Muscle of leg (tissue), 3 donors: ENCODE measurements at regions not wholly inside any gene's neighbourhood (a gene's known extent, or its start where the extent isn't known, plus 50 kb on each side); places are given as distances from the start of the nearest gene placed in this dataset.

Source experiments
- DNase-seq: peaks from one replicate; pipeline ENCODE4 v3.0.0; 2013
- H3K27ac ChIP-seq: one replicate; pipeline ENCODE4 v1.5.1; 2013; ENCODE audit warnings: mild to moderate bottlenecking, low read length, control low read depth
- H3K27me3 ChIP-seq: one replicate; pipeline ENCODE4 v1.6.1; 2013; ENCODE audit warnings: low read length; ENCODE audit not compliant: control insufficient read depth, insufficient read depth
- H3K36me3 ChIP-seq: one replicate; pipeline ENCODE4 v1.6.1; 2013; ENCODE audit warnings: low read length; ENCODE audit not compliant: control insufficient read depth, insufficient read depth
- H3K4me1 ChIP-seq: one replicate; pipeline ENCODE4 v1.6.1; 2013; ENCODE audit warnings: low read length; ENCODE audit not compliant: control insufficient read depth, insufficient read depth
- H3K4me3 ChIP-seq: one replicate; pipeline ENCODE4 v1.5.1; 2013; ENCODE audit warnings: low read length, control low read depth
- H3K9me3 ChIP-seq: replicated peaks from 2 replicates; pipeline ENCODE4 v1.6.1; 2013; ENCODE audit warnings: low read depth, low read length; ENCODE audit not compliant: control insufficient read depth
- WGBS: methylation state at CpG from one replicate; pipeline ENCODE4 v1.1.5; 2013; ENCODE audit warnings: missing lambda C conversion rate; ENCODE audit not compliant: insufficient coverage; 5-methylcytosine and 5-hydroxymethylcytosine counted together

DNA sequence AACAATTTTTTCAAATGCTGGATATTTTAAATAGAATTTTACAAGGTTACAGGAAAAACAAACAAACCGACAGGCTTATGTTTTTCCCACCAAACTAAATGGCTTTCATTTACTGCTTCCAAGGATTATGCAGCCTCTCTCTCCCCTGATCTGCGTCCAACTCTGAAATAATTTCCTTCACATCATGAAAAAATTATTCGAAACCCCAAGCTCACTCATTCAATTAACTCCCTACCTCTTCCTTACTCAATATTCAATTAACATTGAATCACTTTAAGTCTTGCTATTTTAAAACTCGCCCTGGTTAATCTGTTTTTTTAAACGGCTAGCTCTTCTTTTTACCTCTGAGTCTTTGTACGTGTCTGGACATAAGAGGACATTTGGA is 336.2 kb downstream of the AGTPBP1 start:
- DNase-seq = peak; percentile 22

GRCh38 chr9:85404911-85405565 is 336.7 kb downstream of the AGTPBP1 start:
- Histone ChIP-seq H3K36me3 (no peaks in the 10 kb centered on the region), H3K9me3 (no peaks in the 10 kb centered on the region), H3K27me3 (no peaks in the 10 kb centered on the region), H3K27ac (no peak overlapping the region), H3K4me1 (no peaks in the 10 kb centered on the region), H3K4me3 (no peak overlapping the region)
- DNase-seq = no peak
- WGBS = no CpG with 5 or more reads among the region's 3 CpGs

More for the DNA sequence above, 336.2 kb downstream of the AGTPBP1 start:
- no peaks in the 10 kb centered on the region for H3K9me3 ChIP-seq
- no peaks in the 10 kb centered on the region for H3K36me3 ChIP-seq
- no peaks in the 10 kb centered on the region for H3K4me1 ChIP-seq
- no peak overlapping the region for H3K27ac ChIP-seq
- no peaks in the 10 kb centered on the region for H3K27me3 ChIP-seq
- 74% methylated on average over 4 of the region's 6 CpGs for WGBS
- H3K4me3 ChIP-seq = no peak overlapping the region

GRCh38 chr9:85402551-85402950 is 339.2 kb downstream of the AGTPBP1 start:
- WGBS = 50% methylated on average over 1 of the region's 5 CpGs

GRCh38 chr9:85401998-85402397 is 339.8 kb downstream of the AGTPBP1 start:
- WGBS = no CpG with 5 or more reads among the region's 1 CpG
- no peak overlapping the region for H3K27ac ChIP-seq

More at GRCh38 chr9:85402551-85402950, 339.2 kb downstream of the AGTPBP1 start:
- DNase-seq = no peak
- no peaks in the 10 kb centered on the region for H3K27me3 ChIP-seq
- no peaks in the 10 kb centered on the region for H3K4me1 ChIP-seq
- H3K4me3 ChIP-seq = no peak overlapping the region
- no peak overlapping the region for H3K27ac ChIP-seq
- H3K36me3 ChIP-seq = no peaks in the 10 kb centered on the region
- no peaks in the 10 kb centered on the region for H3K9me3 ChIP-seq

GRCh38 chr9:85397005-85397404 is 344.7 kb downstream of the AGTPBP1 start:
- WGBS = 44% methylated on average over 3 of the region's 6 CpGs
- DNase-seq = no peak
- no peak overlapping the region for H3K4me3 ChIP-seq
- H3K4me1 ChIP-seq = peaks cover 5% of the 10 kb centered on the region
- no peak overlapping the region for H3K27ac ChIP-seq
- H3K27me3 ChIP-seq = no peaks in the 10 kb centered on the region
- H3K36me3 ChIP-seq = no peaks in the 10 kb centered on the region
- H3K9me3 ChIP-seq = no peaks in the 10 kb centered on the region

More at GRCh38 chr9:85401998-85402397, 339.8 kb downstream of the AGTPBP1 start:
- Histone ChIP-seq H3K27me3 (no peaks in the 10 kb centered on the region), H3K36me3 (no peaks in the 10 kb centered on the region), H3K4me1 (no peaks in the 10 kb centered on the region), H3K9me3 (no peaks in the 10 kb centered on the region), H3K4me3 (no peak overlapping the region)
- DNase-seq = no peak

- no peaks in the 10 kb centered on the region for H3K27me3 ChIP-seq
- no peak overlapping the region for H3K27ac ChIP-seq
- H3K9me3 ChIP-seq = no peaks in the 10 kb centered on the region
- no peak overlapping the region for H3K4me3 ChIP-seq
- peaks cover 17% of the 10 kb centered on the region for H3K4me1 ChIP-seq
- no peaks in the 10 kb centered on the region for H3K36me3 ChIP-seq
- no CpG with 5 or more reads among the region's 5 CpGs for WGBS
- peak; percentile 26 for DNase-seq
Observed at GRCh38 chr9:85392260-85392659, 349.5 kb downstream of the AGTPBP1 start.

- peak overlapping the region; percentile 61 for H3K27ac ChIP-seq
- no CpG with 5 or more reads among the region's 2 CpGs for WGBS
- peak; percentile 78 for DNase-seq
Observed at GRCh38 chr9:85377731-85378289, 363.9 kb downstream of the AGTPBP1 start.

GRCh38 chr9:85368781-85369180 is 373.0 kb downstream of the AGTPBP1 start:
- Histone ChIP-seq H3K27ac (no peak overlapping the region), H3K4me1 (no peaks in the 10 kb centered on the region), H3K36me3 (no peaks in the 10 kb centered on the region), H3K9me3 (no peaks in the 10 kb centered on the region), H3K27me3 (no peaks in the 10 kb centered on the region), H3K4me3 (no peak overlapping the region)
- WGBS = 83% methylated on average over 1 of the region's 1 CpG
- no peak for DNase-seq

More at GRCh38 chr9:85377731-85378289, 363.9 kb downstream of the AGTPBP1 start:
- H3K36me3 ChIP-seq = no peaks in the 10 kb centered on the region
- no peak overlapping the region for H3K4me3 ChIP-seq
- no peaks in the 10 kb centered on the region for H3K27me3 ChIP-seq
- no peaks in the 10 kb centered on the region for H3K9me3 ChIP-seq
- H3K4me1 ChIP-seq = peaks cover 6% of the 10 kb centered on the region

DNA sequence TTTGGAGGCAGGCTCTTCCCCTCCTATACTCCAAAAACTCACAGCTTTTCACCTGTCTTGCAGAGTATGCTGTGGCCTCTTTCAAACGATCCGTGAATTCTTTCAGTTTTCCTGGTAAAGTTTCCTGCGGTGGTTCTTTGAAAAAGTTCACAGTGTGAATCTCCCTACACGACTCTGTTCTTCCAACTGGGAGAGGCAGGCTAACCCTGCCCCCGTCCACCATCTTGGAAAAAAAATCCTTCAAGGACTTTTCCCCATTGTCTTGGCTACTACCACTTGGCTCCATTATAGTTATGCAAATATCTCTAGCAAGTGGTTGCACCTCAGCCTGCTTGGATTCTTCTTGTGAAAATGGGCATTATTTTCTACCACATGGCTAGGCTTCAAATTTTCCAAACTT is 382.6 kb downstream of the AGTPBP1 start:
- 88% methylated on average over 5 of the region's 5 CpGs for WGBS
- H3K4me3 ChIP-seq = no peak overlapping the region
- H3K9me3 ChIP-seq = peaks cover 3% of the 10 kb centered on the region
- no peaks in the 10 kb centered on the region for H3K4me1 ChIP-seq
- H3K36me3 ChIP-seq = no peaks in the 10 kb centered on the region
- DNase-seq = no peak
- no peak overlapping the region for H3K27ac ChIP-seq
- H3K27me3 ChIP-seq = no peaks in the 10 kb centered on the region

DNA sequence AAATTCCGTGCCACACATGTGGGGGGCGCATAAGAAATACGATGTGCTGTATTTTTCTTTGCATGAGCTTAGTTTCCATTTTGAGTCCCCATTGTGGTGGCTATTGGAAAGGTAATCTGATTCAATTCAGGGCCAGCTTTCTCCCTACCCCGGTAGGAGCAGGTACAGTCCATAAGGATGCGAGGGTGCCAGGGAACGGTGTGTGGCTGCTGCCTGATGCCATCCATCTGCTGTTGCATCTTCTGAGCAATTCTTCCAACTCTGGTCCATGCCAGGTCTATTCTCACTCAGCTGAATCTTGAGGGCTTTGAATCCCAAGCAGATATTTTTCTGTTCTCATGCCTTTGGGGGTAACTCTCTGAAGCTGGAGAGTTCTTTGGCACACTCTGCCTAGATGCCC is 392.7 kb downstream of the AGTPBP1 start:
- Histone ChIP-seq H3K4me1 (no peaks in the 10 kb centered on the region), H3K27ac (no peak overlapping the region), H3K27me3 (no peaks in the 10 kb centered on the region), H3K9me3 (no peaks in the 10 kb centered on the region), H3K36me3 (no peaks in the 10 kb centered on the region), H3K4me3 (no peak overlapping the region)
- 90% methylated on average over 5 of the region's 6 CpGs for WGBS
- no peak for DNase-seq
